H9 (cell line): ENCODE measurements at regions not wholly inside any gene's neighbourhood (a gene's known extent, or its start where the extent isn't known, plus 50 kb on each side); places are given as distances from the start of the nearest gene placed in this dataset.

Experiments
- DNase-seq: peaks from one replicate; pipeline ENCODE4 v3.0.0-alpha.2; 2017
- H2AFZ ChIP-seq: one replicate; pipeline ENCODE4 v1.6.1; 2013; ENCODE audit warnings: mild to moderate bottlenecking, low read length, control low read depth, moderate library complexity
- H2AK5ac ChIP-seq: 2 replicates; pipeline ENCODE4 v1.6.1; 2013; ENCODE audit warnings: low read length, control low read depth, mixed read lengths; ENCODE audit not compliant: insufficient read length
- H2BK120ac ChIP-seq: one replicate; pipeline ENCODE4 v1.6.1; 2013; ENCODE audit warnings: low read depth, mild to moderate bottlenecking, low read length, control low read depth, inconsistent platforms; ENCODE audit not compliant: poor library complexity, severe bottlenecking
- H2BK12ac ChIP-seq: 2 replicates; pipeline ENCODE4 v1.6.1; 2013; ENCODE audit warnings: low read length, control low read depth, mixed read lengths, low read depth; ENCODE audit not compliant: insufficient read length
- H2BK15ac ChIP-seq: 2 replicates; pipeline ENCODE4 v1.6.1; 2013; ENCODE audit warnings: low read depth, low read length, control low read depth
- H2BK20ac ChIP-seq: one replicate; pipeline ENCODE4 v1.6.1; 2013; ENCODE audit warnings: low read depth, mild to moderate bottlenecking, low read length, control low read depth, inconsistent platforms; ENCODE audit not compliant: poor library complexity, severe bottlenecking
- H2BK5ac ChIP-seq: 2 replicates; pipeline ENCODE4 v1.6.1; 2013; ENCODE audit warnings: low read length, control low read depth, mixed read lengths; ENCODE audit not compliant: insufficient read length
- H3K14ac ChIP-seq: 2 replicates; pipeline ENCODE4 v1.6.1; 2013; ENCODE audit warnings: low read length, control low read depth; ENCODE audit not compliant: insufficient read depth
- H3K18ac ChIP-seq: 2 replicates; pipeline ENCODE4 v1.6.1; 2013; ENCODE audit warnings: low read depth, mild to moderate bottlenecking, mixed read lengths, low read length, control low read depth; ENCODE audit not compliant: insufficient read length
- H3K23ac ChIP-seq: 2 replicates; pipeline ENCODE4 v1.6.1; 2013; ENCODE audit warnings: low read length, control low read depth, mixed read lengths, low read depth; ENCODE audit not compliant: insufficient read length
- H3K23me2 ChIP-seq: 2 replicates; pipeline ENCODE4 v1.6.1; 2013; ENCODE audit warnings: low read depth, mild to moderate bottlenecking, mixed read lengths, low read length, control low read depth; ENCODE audit not compliant: insufficient read length, poor library complexity, severe bottlenecking
- H3K27ac ChIP-seq: 2 replicates; pipeline ENCODE4 v1.5.1; 2013; ENCODE audit warnings: low read length, control low read depth, mixed read lengths, low read depth; ENCODE audit not compliant: insufficient read length
- H3K27me3 ChIP-seq: 2 replicates; pipeline ENCODE4 v1.6.1; 2013; ENCODE audit warnings: low read length, control low read depth, inconsistent platforms; ENCODE audit not compliant: insufficient read depth
- H3K4ac ChIP-seq: 2 replicates; pipeline ENCODE4 v1.6.1; 2013; ENCODE audit warnings: low read depth, mild to moderate bottlenecking, control low read depth, inconsistent platforms, low read length, moderate library complexity
- H3K4me1 ChIP-seq: 2 replicates; pipeline ENCODE4 v1.6.1; 2013; ENCODE audit warnings: low read length, control low read depth, inconsistent platforms; ENCODE audit not compliant: insufficient read depth
- H3K4me2 ChIP-seq: 2 replicates; pipeline ENCODE4 v1.6.1; 2013; ENCODE audit warnings: low read length, control low read depth, mixed read lengths; ENCODE audit not compliant: insufficient read length, insufficient read depth
- H3K56ac ChIP-seq: 2 replicates; pipeline ENCODE4 v1.6.1; 2013; ENCODE audit warnings: low read depth, mild to moderate bottlenecking, mixed read lengths, low read length, control low read depth; ENCODE audit not compliant: insufficient read length
- H3K79me1 ChIP-seq: 2 replicates; pipeline ENCODE4 v1.6.1; 2013; ENCODE audit warnings: low read depth, mild to moderate bottlenecking, moderate library complexity, low read length, control low read depth, inconsistent platforms; ENCODE audit not compliant: insufficient read depth, poor library complexity, severe bottlenecking
- H3K79me2 ChIP-seq: 2 replicates; pipeline ENCODE4 v1.6.1; 2013; ENCODE audit warnings: low read length, control low read depth, inconsistent platforms; ENCODE audit not compliant: insufficient read depth
- H3K9ac ChIP-seq: 2 replicates; pipeline ENCODE4 v1.6.1; 2013; ENCODE audit warnings: low read length, control low read depth, mixed read lengths; ENCODE audit not compliant: insufficient read length; ENCODE audit errors: extremely low read depth
- H3K9me3 ChIP-seq: one replicate; pipeline ENCODE4 v1.6.1; 2013; ENCODE audit warnings: low read depth, low read length, inconsistent platforms; ENCODE audit not compliant: control insufficient read depth
- H3T11ph ChIP-seq: one replicate; pipeline ENCODE4 v1.6.1; 2013; ENCODE audit warnings: mild to moderate bottlenecking, low read length, control low read depth, inconsistent platforms
- H4K20me1 ChIP-seq: one replicate; pipeline ENCODE4 v1.6.1; 2013; ENCODE audit not compliant: control insufficient read depth, insufficient read length, insufficient read depth
- H4K5ac ChIP-seq: 2 replicates; pipeline ENCODE4 v1.6.1; 2013; ENCODE audit warnings: low read depth, mild to moderate bottlenecking, mixed read lengths, low read length, control low read depth; ENCODE audit not compliant: insufficient read length
- H4K8ac ChIP-seq: replicated peaks from 2 replicates; pipeline ENCODE4 v1.6.1; 2013; ENCODE audit warnings: low read length, control low read depth, mixed read lengths, low read depth; ENCODE audit not compliant: insufficient read length
- H4K91ac ChIP-seq: 2 replicates; pipeline ENCODE4 v1.6.1; 2013; ENCODE audit warnings: low read depth, mild to moderate bottlenecking, moderate library complexity, mixed read lengths, low read length, control low read depth; ENCODE audit not compliant: insufficient read length
- H3K27ac Mint-ChIP-seq, 3 experiments: 2 replicates in 2 of 3; 3 replicates in 1 of 3; pipeline ENCODE4 v1.8.0; 2020 to 2021; ENCODE audit warnings: mixed read lengths in 3 of 3, mild to moderate bottlenecking in 1 of 3, moderate library complexity in 1 of 3
- H3K27me3 Mint-ChIP-seq: 2 replicates; pipeline ENCODE4 v1.8.0; 2021; ENCODE audit warnings: low read depth, mild to moderate bottlenecking, moderate library complexity, mixed read lengths
- H3K36me3 Mint-ChIP-seq, 3 experiments: 2 replicates in 2 of 3; 3 replicates in 1 of 3; pipeline ENCODE4 v1.8.0; 2020 to 2021; ENCODE audit warnings: low read depth in 3 of 3, mixed read lengths in 3 of 3; ENCODE audit not compliant: insufficient read depth in 1 of 3
- H3K4me1 Mint-ChIP-seq, 2 experiments: 2 replicates each; pipeline ENCODE4 v1.8.0; 2020; ENCODE audit warnings: mixed read lengths in 2 of 2
- H3K4me3 Mint-ChIP-seq, 2 experiments: 2 replicates in 1 of 2; 3 replicates in 1 of 2; pipeline ENCODE4 v1.8.0; 2020 to 2021; ENCODE audit warnings: mild to moderate bottlenecking in 2 of 2, mixed read lengths in 2 of 2, moderate library complexity in 1 of 2
- H3K9me3 Mint-ChIP-seq, 2 experiments: 2 replicates in 1 of 2; 3 replicates in 1 of 2; pipeline ENCODE4 v1.8.0; 2020; ENCODE audit warnings: mild to moderate bottlenecking in 2 of 2, mixed read lengths in 2 of 2, moderate library complexity in 1 of 2
- CTCF ChIP-seq: fragments of 200-600 bp; sonication (generic); conservative IDR thresholded peaks from 3 replicates; pipeline ENCODE4 v1.8.0; 2021; ENCODE audit warnings: antibody characterized with exemption, mild to moderate bottlenecking
- WGBS: extraction: QIAGEN DNeasy Blood & Tissue Kit; methylation state at CpG from one replicate; pipeline ENCODE4 v1.1.7; 2013; ENCODE audit warnings: missing lambda C conversion rate, low lambda C conversion rate, mixed read lengths; ENCODE audit not compliant: insufficient read length; ENCODE audit errors: extremely low coverage; 5-methylcytosine and 5-hydroxymethylcytosine counted together

- Histone ChIP-seq H3K9me3 (no peaks in the 10 kb centered on the region), H3K79me1 (no peaks in the 10 kb centered on the region), H4K8ac (no peak overlapping the region), H4K20me1 (no peaks in the 10 kb centered on the region), H3K23me2 (no peaks in the 10 kb centered on the region), H2AFZ (no peak overlapping the region), H4K5ac (no peak overlapping the region), H2BK12ac (no peak overlapping the region), H3K18ac (peak overlapping the region; percentile 17), H3K27ac (no peak overlapping the region), H3K4me1 (peaks cover 30% of the 10 kb centered on the region; the same call in 1 of the 2 replicates), H3K4ac (no peak overlapping the region), H3K27me3 (peaks cover 72% of the 10 kb centered on the region; the same call in 1 of the 2 replicates), H2BK120ac (no peak overlapping the region), H3K56ac (no peak overlapping the region), H3K79me2 (no peaks in the 10 kb centered on the region), H3T11ph (no peak overlapping the region), H2AK5ac (no peak overlapping the region), H2BK15ac (no peak overlapping the region), H2BK20ac (no peak overlapping the region), H3K14ac (no peak overlapping the region; the same call in 1 of the 2 replicates), H2BK5ac (no peak overlapping the region), H3K9ac (no peak overlapping the region), H3K23ac (no peak overlapping the region), H4K91ac (no peak overlapping the region), H3K4me2 (peak overlapping the region; percentile 46)
- peak overlapping the region in 2 of 3 experiments; percentile 11 to 91; a peak in 3 of 7 replicates for H3K27ac Mint-ChIP-seq
- peaks cover 96% of the 10 kb centered on the region for H3K27me3 Mint-ChIP-seq
- H3K4me1 Mint-ChIP-seq: peaks cover 58 to 62% of the 10 kb centered on the region in 2 experiments
- no CpG with 5 or more reads among the region's 4 CpGs for WGBS
- peaks cover 4 to 8% (median 4%) of the 10 kb centered on the region in 3 experiments for H3K36me3 Mint-ChIP-seq
- no peak for TF ChIP-seq CTCF
- DNase-seq: no peak
- peaks cover 3 to 7% of the 10 kb centered on the region in 2 experiments; a peak in 2 of 5 replicates for H3K9me3 Mint-ChIP-seq
- H3K4me3 Mint-ChIP-seq: peak overlapping the region in 1 of 2 experiments; percentile 13; a peak in 3 of 5 replicates
These were observed 172.4 kb upstream of the TNRC6C start for GRCh38 chr17:77786090-77786489.
